Inferior parietal cortex (tissue), 1 donor: ENCODE measurements at regions not wholly inside any gene's neighbourhood (a gene's known extent, or its start where the extent isn't known, plus 50 kb on each side); places are given as distances from the start of the nearest gene placed in this dataset.
"Not testable (repeated sequence)": the region's sequence is repeated elsewhere in the genome, so short reads cannot be mapped to it uniquely, and the experiment has no call there.

Source experiments
- DNase-seq: peaks from one replicate; pipeline ENCODE4 v3.0.0-alpha.2; 2016; ENCODE audit errors: extremely low spot score

- DNase-seq, result no peak
Measured at GRCh38 chr1:94769551-94769950, 50.6 kb upstream of the SLC44A3 start.

GRCh38 chr1:94768036-94768435, 52.1 kb upstream of the SLC44A3 start:
- DNase-seq, result no peak

- no peak for DNase-seq
Measured at GRCh38 chr1:94765958-94766357, 54.2 kb upstream of the SLC44A3 start.

- DNase-seq, result no peak
Measured at GRCh38 chr1:94759188-94759587, 61.0 kb upstream of the SLC44A3 start.

GRCh38 chr1:94757931-94758330, 62.2 kb upstream of the SLC44A3 start:
- DNase-seq, result no peak

GRCh38 chr1:94755675-94756074, 64.5 kb upstream of the SLC44A3 start:
- no peak for DNase-seq

- not testable (repeated sequence) for DNase-seq
Measured at GRCh38 chr1:94755016-94755415, 65.1 kb upstream of the SLC44A3 start.

GRCh38 chr1:94754570-94754969, 65.6 kb upstream of the SLC44A3 start:
- DNase-seq, result no peak

- no peak for DNase-seq
Measured at GRCh38 chr1:94754095-94754494, 66.1 kb upstream of the SLC44A3 start.

GRCh38 chr1:94753171-94753972, 66.8 kb upstream of the SLC44A3 start:
- DNase-seq, result no peak

GRCh38 chr1:94751483-94751882, 68.7 kb upstream of the SLC44A3 start:
- DNase-seq, result not testable (repeated sequence)

- DNase-seq, result no peak
Measured at GRCh38 chr1:94746635-94747525, 73.3 kb upstream of the SLC44A3 start.

- no peak for DNase-seq
Measured at GRCh38 chr1:94745742-94746141, 74.4 kb upstream of the SLC44A3 start.

- DNase-seq, result no peak
Measured at GRCh38 chr1:94743862-94744261, 76.3 kb upstream of the SLC44A3 start.

- no peak for DNase-seq
Measured at GRCh38 chr1:94741996-94742395, 78.2 kb upstream of the SLC44A3 start.

- DNase-seq, result no peak
Measured at GRCh38 chr1:94741510-94741909, 78.6 kb upstream of the SLC44A3 start.

- DNase-seq, result no peak
Measured at GRCh38 chr1:94739521-94740061, 80.6 kb upstream of the SLC44A3 start.

GRCh38 chr1:94738371-94738770, 81.8 kb upstream of the SLC44A3 start:
- DNase-seq, result no peak

- no peak for DNase-seq
Measured at GRCh38 chr1:94737124-94737998, 82.8 kb upstream of the SLC44A3 start.

GRCh38 chr1:94736549-94736948, 83.6 kb upstream of the SLC44A3 start:
- DNase-seq, result no peak

- DNase-seq, result no peak
Measured at GRCh38 chr1:94736073-94736472, 84.1 kb upstream of the SLC44A3 start.
